ENCODE measurements at regions not wholly inside any gene's neighbourhood (a gene's known extent, or its start where the extent isn't known, plus 50 kb on each side); places are given as distances from the start of the nearest gene placed in this dataset.

DNA sequence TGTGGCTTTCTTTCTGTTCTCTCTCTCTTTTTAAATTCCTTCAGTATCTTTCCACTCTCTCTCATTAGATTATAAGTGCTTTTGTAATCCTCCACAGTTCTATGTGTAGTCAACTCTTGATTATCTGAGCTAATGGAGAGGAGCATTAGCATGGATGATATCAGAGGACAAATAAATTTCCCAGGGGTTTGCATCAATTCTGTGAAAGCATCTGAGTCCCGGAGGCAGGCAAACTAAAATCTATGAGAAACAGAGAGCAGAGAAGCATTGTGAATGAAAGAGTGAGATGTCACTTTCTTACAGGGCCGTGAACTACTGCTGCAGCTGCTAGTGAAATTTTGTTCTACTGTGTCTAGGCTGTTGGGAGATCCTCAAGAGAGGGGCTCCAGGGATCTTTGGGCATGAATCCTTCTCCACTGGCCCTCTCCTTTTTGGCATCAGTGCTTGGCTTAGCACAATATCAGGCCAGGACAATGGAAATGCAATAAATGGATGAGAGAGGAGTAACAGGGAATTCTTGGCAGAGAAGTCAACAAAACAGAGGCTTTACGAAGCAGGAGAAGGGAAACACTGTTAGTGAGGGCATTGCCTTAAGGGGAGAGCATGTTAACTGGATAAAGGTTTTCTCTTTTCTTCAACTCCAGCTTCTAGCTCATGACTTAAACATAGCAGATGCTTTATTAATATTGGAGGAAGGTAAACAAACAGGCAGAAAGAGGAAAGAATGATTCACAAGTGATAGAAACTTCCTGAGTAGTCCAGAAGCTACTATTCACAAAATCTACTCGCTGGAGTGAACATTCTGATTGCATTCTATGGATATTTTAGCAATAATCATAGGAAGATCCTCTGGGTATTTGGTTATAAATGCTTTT lies 847.0 kb upstream of the MAP3K7 start:
- DNase-seq: no peak

DNA sequence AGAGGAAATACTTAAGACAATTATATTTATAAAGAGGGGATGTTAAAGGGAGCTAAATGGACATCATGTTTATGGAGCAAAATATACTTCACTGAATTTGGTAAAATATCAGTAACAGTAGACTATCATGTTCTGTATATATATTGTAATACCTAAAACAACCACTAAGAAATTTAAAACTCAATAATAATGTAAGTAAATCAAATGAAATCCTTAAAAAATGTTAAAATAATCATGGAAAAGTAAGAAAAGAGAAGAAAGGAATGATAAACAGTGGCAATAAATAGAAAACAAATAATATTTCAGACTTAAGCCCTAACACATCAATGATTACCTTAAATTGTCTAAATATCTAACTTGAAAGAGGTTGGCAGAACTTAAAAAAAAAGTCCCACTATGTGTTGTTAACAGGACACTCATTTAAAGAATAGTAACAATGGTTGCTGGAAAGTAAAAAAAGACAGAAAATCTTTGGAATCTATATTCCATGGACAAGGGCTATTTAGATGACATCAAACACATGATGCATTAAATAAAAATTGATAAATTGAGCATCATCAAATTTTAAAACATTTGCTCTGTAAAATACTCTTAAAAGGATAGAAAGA lies 842.2 kb upstream of the MAP3K7 start:
- no peak for DNase-seq

DNA sequence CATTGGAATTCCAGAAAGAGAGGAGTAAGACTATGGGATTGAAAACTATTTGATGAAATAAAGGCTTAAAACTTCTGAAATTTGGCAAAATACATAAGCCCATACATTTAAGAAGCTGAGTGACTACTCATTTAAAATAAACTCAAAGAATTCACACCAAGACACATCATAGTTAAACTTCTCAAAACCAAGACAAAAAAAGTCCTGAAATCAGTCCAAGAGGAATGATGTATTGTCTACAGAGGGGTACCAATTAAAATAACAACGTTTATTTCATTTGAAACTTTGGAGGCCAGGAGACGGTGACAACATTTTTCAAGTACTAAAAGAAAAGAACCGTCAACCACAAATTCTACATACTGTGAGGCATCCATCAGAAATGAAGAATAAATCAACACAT lies 841.4 kb upstream of the MAP3K7 start:
- no peak for DNase-seq

DNA sequence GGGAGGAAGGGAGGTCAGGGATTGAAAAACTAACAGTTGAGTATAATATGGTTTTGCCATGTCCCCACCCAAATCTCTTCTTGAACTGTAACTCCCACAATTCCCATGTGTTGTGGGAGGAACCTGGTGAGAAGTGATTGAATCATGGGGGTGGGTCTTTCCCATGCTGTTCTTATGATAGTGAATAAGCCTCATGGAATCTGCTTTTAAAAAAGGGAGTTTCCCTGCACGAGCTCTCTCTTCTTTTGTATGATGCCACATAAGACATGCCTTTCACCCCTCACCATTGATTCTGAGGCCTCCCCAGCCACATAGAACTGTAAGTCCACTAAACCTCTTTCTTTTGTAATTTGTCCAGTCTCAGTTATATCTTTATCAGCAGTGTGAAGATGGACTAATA lies 833.4 kb upstream of the MAP3K7 start:
- DNase-seq: no peak

DNA sequence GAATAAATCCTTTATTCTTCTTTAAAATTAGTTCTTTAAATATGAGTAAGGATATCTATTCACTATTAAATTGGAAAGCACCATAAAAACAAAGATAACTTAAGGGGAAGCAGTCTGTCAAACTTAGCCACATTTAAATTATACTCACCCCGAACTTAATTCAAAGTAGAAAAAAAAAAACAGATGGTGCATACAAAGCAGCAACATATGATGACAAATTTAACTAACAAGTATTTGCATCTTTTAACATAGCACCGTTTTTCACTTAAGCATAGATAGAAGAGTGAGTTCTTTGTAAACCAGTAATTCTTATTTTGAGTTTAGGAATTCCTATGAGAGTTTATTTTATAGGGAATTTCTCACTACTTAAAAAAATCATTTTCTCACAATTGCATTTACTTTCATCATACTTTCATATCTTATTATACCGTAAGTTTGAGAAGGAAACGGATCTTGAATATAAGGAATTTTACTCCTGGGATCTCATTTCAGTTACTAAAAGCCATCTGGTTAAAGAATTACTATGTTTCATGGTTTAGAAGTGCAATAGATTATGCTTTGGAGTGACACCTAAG lies 828.2 kb upstream of the MAP3K7 start:
- DNase-seq: no peak

DNA sequence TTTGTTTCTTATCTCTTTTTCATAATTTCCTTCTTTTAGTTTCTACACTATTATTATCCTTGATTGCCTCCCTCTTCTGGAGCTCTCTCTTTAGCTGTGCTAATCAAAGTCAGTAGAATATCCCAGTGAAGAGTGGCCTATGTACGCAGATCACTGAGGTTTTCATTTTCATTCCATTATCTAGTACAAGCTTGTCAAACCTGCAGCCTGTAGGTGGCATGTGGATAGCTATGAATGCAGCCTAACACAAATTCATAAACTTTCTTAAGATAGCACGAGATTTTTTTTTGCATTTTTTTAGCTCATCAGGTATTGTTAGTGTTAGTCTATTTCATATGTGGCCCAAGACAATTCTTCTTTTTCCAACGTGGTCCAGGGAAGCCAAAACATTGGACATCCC lies 825.7 kb upstream of the MAP3K7 start:
- no peak for DNase-seq

DNA sequence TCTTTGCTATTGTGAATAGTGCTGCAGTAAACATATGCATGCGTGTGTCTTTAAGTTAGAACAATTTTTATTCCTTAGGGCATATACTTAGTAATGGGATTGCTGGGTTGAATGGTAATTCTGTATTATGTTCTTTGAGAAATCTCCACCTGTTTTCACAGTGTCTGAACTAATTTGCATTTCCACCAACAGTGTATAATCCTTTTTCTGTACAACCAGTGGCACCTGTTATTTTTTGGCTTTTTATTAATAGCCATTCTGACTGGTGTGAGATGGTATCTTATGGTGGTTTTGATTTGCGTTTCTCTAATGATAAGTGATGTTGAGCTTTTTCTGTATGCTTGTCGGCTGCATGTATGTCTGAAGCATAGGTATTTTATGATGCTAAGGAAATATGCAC lies 820.8 kb upstream of the MAP3K7 start:
- no peak for DNase-seq

DNA sequence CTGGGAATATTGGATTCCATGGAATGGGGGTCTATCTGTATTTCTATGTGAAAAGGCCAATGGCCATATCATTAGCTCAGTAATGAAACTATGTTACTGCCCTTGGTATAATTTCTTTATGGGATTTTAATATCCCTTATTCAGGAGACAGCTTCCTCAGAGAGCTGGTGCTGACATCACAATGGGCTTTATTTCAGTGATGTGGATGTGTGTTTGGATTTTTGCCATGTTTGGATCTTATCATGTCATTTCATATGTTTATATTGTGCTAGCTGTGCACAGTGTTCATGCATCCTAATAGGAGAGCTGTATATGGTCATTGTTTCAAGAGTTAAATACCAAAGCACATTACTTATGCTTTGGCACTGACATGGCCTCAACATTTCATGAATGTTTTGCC lies 806.1 kb upstream of the MAP3K7 start:
- DNase-seq: no peak

DNA sequence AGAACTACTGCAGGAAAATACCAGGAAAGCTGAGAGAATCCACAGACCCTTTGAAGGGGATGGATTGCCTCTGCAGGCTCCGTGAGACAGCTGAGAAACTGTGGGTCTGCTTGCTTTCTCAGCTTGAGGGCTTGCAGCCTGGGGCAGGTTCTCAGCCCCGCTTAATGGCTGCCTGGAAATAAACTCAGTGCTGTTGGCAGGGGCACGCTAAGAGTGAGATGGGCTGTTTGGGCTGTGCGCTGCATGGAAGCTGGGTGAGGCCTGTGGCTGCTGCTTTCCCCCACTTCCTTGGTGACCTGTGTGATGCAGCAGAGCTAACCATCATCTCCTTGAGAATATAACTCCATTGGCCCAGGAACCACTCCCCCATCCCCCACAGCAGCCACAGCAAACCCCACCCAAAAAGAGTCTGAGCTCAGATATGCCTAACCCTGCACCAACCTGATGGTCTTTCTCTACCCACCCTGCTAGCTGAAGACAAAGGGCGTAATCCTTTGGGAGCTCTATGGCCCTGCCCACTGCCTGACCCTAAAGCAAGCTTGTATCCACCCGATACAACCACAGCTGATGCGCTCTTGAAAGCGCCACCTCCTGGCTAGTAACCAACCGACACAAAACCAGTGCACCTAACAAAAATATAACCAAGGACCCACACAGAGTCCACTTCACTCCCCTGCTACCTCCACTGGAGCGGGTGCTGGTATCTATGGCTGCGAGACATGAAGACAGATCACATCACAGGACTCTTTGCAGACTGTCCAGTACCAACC lies 800.6 kb upstream of the MAP3K7 start:
- DNase-seq: no peak

DNA sequence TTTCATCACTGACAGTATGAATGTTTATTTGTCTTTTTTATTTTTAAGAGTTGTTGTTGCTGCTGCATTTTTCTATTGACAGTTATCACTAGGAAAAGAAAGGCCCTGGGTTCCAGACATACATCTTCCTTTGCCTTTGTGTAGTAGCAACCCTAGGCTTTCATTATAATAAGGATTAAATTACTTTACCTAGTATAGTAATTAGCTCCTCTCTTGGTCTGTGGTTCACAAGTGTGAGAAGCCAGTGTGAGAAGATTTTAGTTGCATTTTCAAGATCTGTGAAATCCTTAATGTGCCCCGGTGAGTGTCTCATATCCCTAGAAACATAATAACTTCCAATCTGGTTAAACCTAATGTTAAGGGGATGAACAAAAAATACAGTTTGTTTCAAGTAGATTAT lies 799.3 kb upstream of the MAP3K7 start:
- DNase-seq: no peak

DNA sequence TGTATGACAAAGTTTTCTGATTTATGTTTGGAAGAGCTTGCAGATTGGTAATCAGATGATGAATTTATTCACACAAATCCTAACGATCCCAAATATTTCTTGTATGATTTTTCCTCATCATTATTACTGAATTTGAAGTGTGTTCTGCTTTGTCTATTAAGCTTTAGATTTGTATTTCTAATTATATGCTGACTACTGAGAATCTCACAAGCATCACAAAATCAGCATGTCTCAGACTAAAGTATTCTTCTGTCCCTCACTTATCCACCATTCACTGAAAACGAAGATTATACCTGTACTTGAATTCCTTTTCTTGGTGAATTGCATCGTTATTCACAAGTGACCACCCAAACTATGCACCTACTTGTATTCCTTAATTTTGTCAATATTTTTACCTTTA lies 796.3 kb upstream of the MAP3K7 start:
- DNase-seq: no peak

DNA sequence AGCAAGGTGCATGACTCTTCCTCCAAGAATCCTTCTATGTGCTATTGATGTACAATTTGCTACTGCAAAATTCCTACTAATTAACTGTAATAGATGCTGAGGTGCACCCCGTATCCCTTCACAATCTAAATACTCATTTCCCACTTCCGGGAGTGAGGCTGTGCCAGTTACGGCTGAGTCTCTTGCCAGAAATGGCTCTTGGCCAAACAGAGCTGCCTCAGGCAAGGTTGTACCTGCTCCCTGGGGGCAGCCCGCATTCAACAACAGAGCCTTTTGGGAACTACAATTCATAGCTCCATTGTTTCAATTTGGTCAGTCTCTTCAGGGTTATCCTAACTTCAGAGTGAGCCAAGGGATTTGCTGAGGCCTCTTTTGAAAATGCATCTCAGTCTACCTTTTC lies 789.8 kb upstream of the MAP3K7 start:
- no peak for DNase-seq

DNA sequence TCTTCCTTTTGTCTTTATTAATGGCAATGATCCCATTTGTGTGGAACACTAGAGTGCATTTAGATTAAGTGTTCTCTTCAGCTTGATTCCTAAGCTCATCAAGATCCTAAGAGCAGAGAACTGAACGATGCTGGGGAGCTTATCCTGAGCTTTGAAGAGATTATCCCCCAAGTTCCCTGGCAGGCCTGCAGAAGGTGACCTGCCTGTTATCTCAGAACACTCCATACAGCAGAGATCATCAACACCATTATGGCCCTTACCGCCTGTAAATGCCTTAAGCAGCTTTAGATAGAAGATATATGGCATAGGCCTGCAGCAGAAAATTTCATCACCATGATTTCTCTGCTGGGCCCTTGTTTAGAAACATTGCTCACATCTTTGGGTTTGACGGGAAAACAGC lies 779.9 kb upstream of the MAP3K7 start:
- no peak for DNase-seq

DNA sequence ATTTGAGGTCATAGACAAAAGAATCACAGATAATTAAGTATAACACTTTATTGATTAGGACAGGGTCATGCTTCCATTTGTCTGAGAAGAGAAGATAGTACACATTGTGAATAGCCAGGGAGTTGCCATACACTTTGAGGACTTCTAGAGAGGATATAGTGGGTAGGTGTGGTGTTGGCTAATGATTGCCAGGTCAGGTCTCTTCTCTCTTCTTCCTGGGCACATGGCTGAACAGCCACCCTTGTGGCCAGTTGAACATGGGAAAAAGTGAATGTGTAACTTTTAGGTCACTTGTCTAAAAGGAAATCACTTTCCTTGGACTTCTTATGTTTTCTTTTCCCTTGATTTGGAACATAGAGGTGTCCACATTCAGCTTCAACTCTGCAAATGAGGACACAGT lies 772.1 kb upstream of the MAP3K7 start:
- DNase-seq: no peak

DNA sequence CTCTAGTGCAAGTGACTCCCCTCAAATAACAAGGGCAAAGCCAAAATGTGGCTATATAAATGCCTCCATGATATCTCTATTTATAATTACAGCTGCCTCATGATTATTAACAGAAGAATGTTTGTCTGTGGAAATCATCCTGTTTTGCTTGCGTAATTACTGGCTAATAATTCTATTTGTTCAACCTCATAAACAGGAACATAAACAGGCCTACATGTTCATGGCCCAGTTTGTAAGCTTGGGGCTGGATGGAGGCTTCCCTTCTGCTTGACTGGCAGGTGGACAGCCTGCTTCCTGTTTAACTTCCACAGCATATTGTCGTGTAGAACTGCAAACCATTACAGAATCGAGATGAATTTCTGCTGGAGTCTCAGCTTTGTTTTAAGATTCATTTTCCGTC lies 766.0 kb upstream of the MAP3K7 start:
- DNase-seq: no peak

DNA sequence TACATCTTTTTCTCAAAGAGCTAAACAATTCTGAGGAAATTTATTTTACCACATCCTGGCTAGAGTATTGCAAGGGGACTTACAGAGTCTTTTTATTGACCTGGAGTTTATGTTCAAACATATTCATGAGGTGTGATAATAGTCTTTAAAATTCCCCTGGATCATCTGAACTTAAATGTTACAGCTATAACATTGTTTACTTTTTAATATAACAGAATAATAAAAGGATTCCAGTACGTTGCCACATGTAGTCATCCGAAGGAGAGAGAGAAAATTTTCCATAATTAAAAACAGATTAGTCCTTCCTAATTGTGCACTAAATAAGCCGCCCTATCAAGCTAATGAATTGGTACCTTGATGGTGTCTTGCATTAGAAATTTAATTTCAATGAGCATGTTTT lies 765.4 kb upstream of the MAP3K7 start:
- no peak for DNase-seq

DNA sequence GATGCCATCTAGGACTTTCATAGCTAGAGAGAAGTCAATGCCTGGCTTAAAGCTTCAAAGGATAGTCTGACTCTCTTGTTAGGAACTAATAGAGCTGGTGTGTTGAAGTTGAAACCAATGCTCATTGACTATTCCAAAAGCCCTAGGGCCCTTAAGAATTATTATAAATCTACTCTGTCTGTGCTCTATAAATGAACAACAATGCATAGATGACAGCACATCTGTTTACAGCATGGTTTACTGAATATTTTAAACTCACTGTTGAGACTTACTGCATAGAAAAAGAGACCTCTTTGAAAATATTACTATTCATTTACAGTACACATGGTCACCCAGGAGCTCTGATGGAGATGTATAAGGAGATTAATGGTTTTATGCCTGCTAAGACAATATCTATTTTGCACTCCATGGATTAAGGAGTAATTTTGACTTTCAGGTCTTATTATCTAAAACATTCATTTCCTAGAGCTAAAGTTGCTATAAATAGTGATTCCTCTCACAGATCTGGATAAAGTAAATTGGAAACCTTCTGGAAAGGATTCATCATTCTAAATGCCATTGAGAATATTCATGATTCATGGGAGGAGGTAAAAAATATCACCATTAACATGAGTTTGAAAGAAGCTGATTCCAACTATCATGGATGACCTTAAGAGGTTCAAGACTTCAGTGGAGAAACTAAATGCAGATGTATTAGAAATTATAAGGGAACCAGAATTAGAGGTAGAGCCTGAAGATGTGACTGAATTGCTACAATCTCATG lies 763.5 kb upstream of the MAP3K7 start:
- DNase-seq: no peak

DNA sequence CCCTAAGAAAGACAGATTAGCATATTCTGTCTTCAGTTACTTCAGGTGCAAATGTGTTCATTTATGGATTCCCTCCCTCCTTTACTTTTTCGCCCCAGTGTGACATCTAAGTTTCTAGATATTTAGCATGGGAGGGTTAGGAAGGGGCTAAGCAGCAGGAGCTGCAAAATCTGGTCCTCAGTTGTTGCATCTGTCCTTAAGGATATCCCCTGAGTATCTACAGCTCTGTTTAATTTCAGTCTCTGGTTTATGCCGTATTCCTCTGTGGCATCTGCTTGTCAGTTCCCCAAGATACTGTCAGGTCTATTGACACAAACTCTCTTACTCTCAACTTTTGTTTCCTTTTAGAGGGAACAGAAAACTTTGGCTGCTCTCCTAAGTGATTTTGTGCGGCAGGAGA lies 754.6 kb upstream of the MAP3K7 start:
- DNase-seq: no peak

DNA sequence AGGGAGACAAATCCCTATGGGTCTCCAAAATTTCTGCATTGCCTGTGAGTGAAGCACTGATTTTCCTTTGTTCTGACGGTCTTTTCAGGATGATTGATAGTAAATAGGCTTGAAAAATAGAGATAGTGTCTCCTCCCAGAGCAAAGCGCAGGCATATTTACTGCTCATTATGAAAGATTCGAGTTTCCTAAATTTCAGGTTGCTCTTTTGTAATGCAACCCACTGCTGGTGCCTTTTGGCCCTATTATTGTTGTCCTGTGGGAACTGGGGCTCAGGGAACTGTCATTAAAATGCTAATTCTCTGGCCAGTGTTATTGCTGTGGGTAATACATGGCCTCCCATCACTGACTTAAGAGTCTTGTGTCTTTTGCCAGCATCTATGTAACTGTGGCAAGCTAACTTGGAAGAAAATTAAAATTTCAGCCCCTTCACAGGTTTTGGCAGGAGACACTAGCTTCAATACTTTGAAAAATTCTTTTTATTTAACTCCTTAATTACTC lies 754.1 kb upstream of the MAP3K7 start:
- no peak for DNase-seq

DNA sequence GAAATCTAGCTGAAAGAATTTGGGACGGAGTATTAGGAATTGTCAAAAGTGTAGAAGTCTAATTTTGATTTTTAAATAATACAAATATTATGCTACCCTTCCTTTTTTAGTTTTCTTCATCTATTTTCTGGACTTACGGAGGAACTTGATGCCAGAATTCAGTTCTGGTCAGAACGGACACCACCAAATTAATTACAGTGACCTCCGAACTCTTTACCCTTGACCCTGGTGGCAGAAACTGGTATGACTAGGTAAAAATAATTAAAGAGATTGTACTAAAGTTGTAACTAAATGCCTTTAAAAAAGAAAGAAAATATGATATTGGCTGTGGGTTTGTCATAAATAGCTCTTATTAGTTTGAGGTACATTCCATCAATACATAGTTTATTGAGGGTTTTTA lies 751.1 kb upstream of the MAP3K7 start:
- no peak for DNase-seq

DNA sequence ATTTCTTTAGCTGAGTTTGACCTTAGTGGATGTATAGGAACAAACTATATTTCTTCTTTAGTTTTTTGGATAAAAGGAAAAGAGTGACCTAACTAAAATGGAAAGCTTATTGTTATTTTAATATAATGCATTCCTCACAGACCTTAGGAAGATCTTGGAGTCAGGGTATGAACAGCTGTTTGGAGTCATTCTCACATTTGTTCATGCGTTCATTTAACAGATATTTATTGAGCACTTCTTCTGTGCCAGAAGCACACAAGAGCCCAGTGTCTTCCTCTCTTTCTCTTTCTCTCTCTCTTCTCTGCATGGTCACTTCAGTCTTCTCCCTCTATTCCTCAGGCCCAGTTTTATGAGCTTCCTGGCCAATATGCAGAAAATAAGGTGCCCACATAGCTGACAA lies 744.0 kb upstream of the MAP3K7 start:
- no peak for DNase-seq

DNA sequence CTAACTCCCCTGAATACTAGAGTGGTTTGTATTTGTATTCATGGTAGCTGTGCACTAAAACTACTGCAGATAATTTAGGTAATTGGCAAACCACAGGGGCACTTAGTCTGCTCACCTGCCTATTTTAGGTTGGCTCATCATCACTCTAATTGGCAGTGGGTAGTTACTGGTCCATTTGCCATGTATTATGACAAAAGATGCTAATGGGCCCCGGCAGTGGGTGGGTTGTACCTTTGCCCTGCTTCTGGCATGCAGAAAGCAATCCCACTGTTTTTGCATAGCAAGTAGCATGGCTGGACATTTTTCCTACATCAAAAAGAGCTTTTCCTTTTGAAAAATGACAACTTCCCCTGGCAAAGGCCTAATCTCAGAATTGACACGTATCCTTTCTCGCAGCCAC lies 741.4 kb upstream of the MAP3K7 start:
- no peak for DNase-seq

DNA sequence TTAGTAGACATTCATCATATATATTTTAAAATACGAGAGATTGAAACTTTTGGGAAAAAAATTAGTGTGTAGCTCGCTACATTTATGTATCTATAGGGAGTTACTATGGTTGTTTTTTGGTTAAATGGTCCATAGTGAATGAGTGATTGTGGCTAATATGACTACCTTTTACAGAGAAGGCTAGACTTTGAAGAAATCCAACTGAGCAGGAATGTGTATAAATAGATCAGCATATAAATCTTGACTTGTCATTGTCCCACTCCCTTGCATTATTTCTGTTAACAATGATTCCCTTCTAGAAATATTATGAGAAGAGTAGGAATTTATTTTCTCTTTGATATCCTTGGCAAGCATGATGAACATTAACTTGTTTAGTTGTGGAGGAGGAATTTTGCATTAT lies 737.8 kb upstream of the MAP3K7 start:
- DNase-seq: no peak
